AG10803 (cell line): ENCODE measurements at regions not wholly inside any gene's neighbourhood (a gene's known extent, or its start where the extent isn't known, plus 50 kb on each side); places are given as distances from the start of the nearest gene placed in this dataset.

Experiments
- DNase-seq: peaks from one replicate; pipeline ENCODE4 v3.0.0; 2010; ENCODE audit warnings: low read depth
- H3K4me3 ChIP-seq: 2 replicates; pipeline ENCODE4 v1.5.1; 2011; ENCODE audit warnings: mild to moderate bottlenecking, low read length, control low read depth
- TF ChIP-seq, protein P1 (sequence below): conservative IDR thresholded peaks from 2 replicates; pipeline ENCODE4 v1.5.1; 2011; ENCODE audit warnings: mild to moderate bottlenecking, low read length, control low read depth, inconsistent platforms

DNA sequence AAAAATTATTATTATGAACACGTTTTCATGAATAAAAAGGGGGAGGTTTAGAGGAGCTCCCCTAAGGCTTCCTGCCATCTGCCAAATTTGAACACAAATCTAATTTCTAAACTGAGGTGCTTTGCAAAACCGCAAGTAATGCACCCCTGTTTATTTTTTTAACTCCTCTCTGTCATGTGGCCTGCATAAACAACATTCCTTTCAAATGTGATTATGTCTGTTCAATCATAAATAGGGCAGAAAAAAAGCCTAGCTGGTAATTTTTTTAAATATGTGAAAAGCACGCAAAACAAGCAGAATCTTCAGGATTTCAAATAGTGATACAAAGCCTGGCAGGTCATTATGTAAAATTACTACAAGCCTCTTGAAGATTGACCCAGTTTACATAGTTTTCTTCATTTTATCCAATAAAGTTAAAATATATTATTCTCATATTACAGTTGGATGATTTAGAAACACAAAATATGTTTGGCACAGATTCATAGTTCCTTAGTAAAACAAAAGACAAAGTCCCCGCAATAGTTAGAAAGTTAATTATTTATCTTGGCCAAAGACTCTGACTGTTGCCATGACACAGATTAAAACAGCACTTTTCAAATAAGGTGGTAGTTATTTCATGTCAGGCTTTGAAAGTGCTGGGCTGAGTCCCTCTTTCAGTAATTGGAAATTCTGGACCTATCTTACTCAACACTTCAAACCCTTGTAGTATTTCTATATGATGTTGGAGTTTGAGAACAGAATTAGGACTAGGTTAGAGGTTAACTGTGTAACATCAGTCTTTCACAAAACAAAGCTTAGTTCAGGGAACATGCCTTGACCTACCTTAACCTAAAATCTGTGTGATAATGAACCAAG is 200.3 kb upstream of the MPPED2 start:
- DNase-seq = peak; percentile 68
- TF ChIP-seq, protein P1, sequence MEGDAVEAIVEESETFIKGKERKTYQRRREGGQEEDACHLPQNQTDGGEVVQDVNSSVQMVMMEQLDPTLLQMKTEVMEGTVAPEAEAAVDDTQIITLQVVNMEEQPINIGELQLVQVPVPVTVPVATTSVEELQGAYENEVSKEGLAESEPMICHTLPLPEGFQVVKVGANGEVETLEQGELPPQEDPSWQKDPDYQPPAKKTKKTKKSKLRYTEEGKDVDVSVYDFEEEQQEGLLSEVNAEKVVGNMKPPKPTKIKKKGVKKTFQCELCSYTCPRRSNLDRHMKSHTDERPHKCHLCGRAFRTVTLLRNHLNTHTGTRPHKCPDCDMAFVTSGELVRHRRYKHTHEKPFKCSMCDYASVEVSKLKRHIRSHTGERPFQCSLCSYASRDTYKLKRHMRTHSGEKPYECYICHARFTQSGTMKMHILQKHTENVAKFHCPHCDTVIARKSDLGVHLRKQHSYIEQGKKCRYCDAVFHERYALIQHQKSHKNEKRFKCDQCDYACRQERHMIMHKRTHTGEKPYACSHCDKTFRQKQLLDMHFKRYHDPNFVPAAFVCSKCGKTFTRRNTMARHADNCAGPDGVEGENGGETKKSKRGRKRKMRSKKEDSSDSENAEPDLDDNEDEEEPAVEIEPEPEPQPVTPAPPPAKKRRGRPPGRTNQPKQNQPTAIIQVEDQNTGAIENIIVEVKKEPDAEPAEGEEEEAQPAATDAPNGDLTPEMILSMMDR = no peak
- H3K4me3 ChIP-seq = no peak overlapping the region

DNA sequence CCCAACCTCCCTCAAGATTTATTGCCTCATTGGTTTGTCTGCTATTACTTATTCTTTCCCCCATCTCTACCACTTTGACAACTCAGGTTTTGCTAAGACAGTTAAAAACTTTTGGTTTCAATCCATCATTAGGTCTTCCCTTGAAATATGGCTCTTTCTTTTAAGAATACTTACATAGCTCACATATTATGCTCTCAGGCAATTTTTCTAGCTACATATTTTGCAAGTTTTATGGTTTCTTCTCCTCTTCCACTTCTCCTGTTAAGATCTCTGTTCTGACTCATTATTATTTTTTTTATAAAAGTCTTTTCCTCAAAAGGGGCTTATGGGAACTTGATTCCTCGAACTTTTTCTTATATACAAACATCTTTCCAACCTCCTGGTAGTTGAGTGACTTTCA is 192.4 kb upstream of the MPPED2 start:
- TF ChIP-seq, protein P1 = no peak
- H3K4me3 ChIP-seq = no peak overlapping the region
- DNase-seq = no peak

DNA sequence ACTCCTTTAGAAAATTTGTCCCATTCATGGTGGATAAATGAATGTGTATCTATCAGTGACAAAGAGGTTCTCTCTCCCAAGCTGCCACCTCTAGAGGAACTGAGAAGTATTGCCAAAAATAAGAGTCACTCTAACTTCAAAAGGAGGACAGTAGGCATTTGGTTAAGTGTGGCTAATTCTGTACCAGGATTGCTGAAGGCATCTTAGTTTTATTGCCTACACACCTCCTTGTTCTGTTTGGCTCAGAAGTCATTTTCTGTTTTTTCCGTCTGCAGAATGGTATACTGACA is 189.0 kb upstream of the MPPED2 start:
- TF ChIP-seq, protein P1 = no peak
- no peak overlapping the region for H3K4me3 ChIP-seq
- DNase-seq = no peak

DNA sequence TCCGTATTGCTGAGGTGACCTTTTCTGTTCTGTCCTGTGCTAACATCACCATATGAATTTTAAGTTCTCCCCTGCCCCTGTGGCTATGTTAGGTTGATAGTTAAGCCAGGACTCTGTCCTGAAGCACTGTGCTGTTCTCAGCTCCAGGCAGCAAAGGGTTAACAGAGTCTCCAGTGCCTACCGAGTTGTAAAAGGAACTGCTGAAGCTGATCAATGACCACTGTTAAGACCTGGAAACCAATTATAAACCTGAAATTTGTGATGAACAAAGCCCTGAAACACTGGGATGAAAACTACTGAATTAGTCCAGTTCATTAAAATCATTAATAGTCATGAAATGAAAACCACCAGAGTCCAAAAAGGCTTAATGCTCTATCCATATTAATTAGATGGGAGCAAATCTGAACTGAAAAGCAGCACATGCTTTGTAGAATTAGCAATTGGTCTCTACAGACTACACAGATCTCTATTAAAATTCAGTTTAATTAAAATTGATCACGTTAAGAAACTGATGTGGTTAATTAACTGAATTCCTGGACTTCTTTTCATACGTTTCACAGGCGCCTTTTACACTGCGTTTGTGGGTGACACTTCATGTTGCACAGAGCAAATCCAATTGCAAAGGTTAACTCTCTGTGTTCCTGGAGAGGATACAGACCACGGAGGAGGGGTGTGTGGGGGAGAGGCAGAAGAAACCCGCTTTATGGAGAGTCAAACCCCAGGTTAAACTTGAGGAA is 188.5 kb upstream of the MPPED2 start:
- TF ChIP-seq, protein P1 = no peak
- no peak for DNase-seq
- no peak overlapping the region for H3K4me3 ChIP-seq

DNA sequence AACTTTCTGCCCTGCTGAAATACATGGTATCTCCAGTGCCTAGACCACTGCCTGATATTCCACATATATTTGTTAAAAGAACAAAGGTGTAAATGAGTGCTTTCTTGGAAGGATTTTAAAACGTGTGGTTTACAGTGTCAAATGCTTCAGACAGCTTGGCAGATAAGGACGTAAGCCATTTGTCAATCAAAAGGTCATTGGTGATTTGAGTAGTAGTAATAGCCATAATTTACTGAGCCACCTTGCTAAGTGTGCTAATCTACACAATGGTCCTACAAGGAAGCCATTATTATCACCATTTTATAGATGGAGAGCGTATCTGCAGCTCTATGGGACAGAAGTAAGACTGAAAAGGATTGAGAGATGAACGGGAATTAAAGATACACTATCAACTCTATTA is 186.8 kb upstream of the MPPED2 start:
- TF ChIP-seq, protein P1 = no peak
- no peak for DNase-seq
- H3K4me3 ChIP-seq = no peak overlapping the region

DNA sequence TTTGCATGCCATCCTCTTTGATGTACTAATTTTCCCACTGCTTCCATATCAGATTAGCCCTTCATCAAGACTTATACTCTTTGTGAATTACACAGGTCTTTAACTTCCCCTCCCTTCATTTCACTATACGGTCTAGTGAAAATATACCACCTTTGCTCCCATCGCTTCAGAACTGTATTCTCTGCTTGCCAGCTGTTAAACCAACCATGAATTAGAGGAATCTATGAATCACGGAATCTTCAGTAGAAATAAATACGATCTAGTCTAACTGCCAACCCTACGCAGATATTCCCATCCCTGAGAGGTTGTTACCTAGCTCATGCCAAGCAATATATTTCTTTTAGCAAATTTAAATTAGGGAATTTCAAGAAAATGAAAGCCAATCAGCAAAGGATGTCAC is 177.8 kb upstream of the MPPED2 start:
- no peak for DNase-seq
- TF ChIP-seq, protein P1 = no peak

DNA sequence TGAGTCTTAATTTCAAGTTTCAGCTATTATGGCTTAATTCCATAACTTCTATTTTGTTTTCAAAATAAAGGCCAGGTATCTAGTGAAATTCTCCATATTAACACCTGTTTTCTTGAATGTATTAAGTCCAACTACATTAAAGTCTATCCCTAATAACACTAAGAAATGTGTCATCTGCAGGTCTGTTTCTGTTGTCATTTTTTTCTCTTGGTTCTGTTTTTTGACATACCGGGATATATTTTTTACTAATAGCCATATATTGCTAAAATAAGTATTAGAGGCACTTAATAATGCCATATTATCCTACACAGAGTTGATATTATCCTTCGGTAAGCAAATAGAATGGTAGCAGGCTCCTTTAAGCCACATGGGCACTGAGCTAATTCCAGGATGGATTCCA is 176.0 kb upstream of the MPPED2 start:
- no peak overlapping the region for H3K4me3 ChIP-seq
- no peak for DNase-seq
- TF ChIP-seq, protein P1 = no peak

More for the DNA sequence above, 177.8 kb upstream of the MPPED2 start:
- no peak overlapping the region for H3K4me3 ChIP-seq
